ENCODE measurements at regions not wholly inside any gene's neighbourhood (a gene's known extent, or its start where the extent isn't known, plus 50 kb on each side); places are given as distances from the start of the nearest gene placed in this dataset.

DNA sequence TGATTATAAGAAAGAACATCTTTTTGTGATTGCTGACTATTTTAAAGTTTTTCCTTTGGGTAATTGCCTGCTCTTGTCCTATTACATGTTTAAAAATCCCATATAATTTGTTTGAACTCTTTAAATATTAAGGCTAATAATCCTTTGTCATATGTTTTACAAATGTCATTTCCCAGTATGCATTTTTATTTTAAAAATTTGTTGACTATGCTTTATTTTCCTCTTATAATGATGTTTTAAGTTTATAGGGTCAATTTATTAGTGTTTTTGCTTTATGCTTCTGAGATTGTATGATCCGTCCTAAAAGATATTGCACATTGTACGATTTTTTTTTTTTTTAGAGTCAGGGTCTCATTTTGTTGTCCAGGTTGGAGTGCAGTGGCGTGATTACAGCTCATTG, 297.2 kb downstream of the RNF144B start:
- FAIRE-seq (no peak), DNase-seq (ENCODE audit: low read depth, low spot score) (no peak), ATAC-seq (no peak)
- intact Hi-C loops (cut with micrococcal nuclease; ENCODE audit: unreplicated experiment), result no loop called here
- SMC1A ChIA-PET (ENCODE audit: uncharacterized antibody, unreplicated experiment), result no interaction called here
- Histone ChIP-seq H3K4me1 (ENCODE audit: control insufficient read depth, insufficient read depth, low read length) (no peaks in the 10 kb centered on the region), H3K27ac (ENCODE audit: control insufficient read depth, insufficient read depth) (no peak overlapping the region), H3K79me2 (ENCODE audit: control insufficient read depth, insufficient read depth, low read length) (no peaks in the 10 kb centered on the region), H3K36me3 (ENCODE audit: control insufficient read depth in 2 of 2, insufficient read depth in 2 of 2, low read length in 1 of 2) (no peaks in the 10 kb centered on the region), H2AFZ (ENCODE audit: control insufficient read depth, low read depth, low read length) (no peak overlapping the region), H3K4me3 (no peak overlapping the region), H3K27me3 (replicated peaks in 1 of 2; ENCODE audit: control insufficient read depth in 2 of 2, insufficient read depth in 2 of 2, low read length in 1 of 2) (no peaks in the 10 kb centered on the region), H3K4me2 (ENCODE audit: control insufficient read depth, insufficient read depth) (no peak overlapping the region), H4K20me1 (ENCODE audit: control insufficient read depth, insufficient read depth) (no peaks in the 10 kb centered on the region), H3K9ac (ENCODE audit: control insufficient read depth, insufficient read depth, low read length) (no peak overlapping the region), H3K9me3 (replicated peaks; ENCODE audit: control insufficient read depth, insufficient read depth, low read length) (no peaks in the 10 kb centered on the region)
- no TSS peak for BruUV-seq (replicated peaks)
- CTCF ChIA-PET, result no interaction called here
- RAD21 ChIA-PET (ENCODE audit: unreplicated experiment), result no interaction called here
- POLR2A ChIA-PET, result no interaction called here
- in situ Hi-C loops (cut with MboI), result no loop called here
- no peak for TF ChIP-seq KLF5 (IDR thresholded peaks at IDR 0.05; ENCODE audit: partially characterized antibody)
- TF ChIP-seq NR2F1 (conservative IDR thresholded peaks at IDR 0.05), result no peak
- 30% methylated on average over 3 of the region's 3 CpGs for WGBS (ENCODE audit: insufficient coverage, insufficient replicate concordance, low lambda C conversion rate, missing lambda C conversion rate)

DNA sequence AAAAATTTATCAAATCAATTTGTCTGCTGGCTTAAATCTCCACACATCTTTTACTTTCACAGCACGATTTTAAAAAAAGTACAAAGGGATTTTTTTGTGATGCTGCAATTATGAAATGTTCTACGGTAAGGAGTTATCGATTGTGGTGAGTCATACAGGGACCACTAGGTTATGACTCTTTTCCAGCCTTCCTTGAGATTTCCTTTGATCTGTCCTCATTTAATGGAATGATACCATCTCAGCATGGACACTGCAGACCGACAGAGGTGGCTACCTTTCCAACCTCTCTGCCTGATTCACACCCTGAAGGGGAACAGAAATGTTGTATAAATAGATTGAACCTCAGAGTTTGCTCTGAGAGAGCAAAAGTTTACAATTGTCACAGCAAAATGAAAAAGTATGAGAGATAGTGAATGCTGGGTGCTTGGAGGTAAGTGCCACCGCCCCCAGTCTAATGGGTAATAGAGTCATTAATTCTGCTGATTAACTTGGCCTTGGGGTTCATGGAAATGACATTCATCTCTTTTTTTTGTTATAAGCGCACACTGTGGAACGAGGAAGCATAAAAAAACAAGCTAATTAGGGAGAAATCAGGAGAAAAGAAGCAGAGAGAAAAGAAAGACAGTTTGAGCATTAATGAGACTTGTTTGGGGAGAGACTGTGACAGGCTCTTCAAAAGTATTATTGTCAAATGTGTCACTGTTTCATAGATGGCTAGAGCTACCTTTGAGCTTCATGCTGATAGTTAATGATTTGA, 306.0 kb downstream of the RNF144B start:
- no peaks in the 10 kb centered on the region for H3K4me1 ChIP-seq (ENCODE audit: control insufficient read depth, insufficient read depth, low read length)
- H3K9me3 ChIP-seq (replicated peaks; ENCODE audit: control insufficient read depth, insufficient read depth, low read length), result no peaks in the 10 kb centered on the region
- no peaks in the 10 kb centered on the region for H3K79me2 ChIP-seq (ENCODE audit: control insufficient read depth, insufficient read depth, low read length)
- WGBS (ENCODE audit: insufficient coverage, insufficient replicate concordance, low lambda C conversion rate, missing lambda C conversion rate), result 30% methylated on average over 7 of the region's 7 CpGs
- H2AFZ ChIP-seq (ENCODE audit: control insufficient read depth, low read depth, low read length), result no peak overlapping the region
- SMC1A ChIA-PET (ENCODE audit: uncharacterized antibody, unreplicated experiment), result no interaction called here
- no peak for DNase-seq (ENCODE audit: low read depth, low spot score)
- no peak overlapping the region for H3K27ac ChIP-seq (ENCODE audit: control insufficient read depth, insufficient read depth)
- POLR2A ChIA-PET, result no interaction called here
- H3K36me3 ChIP-seq (ENCODE audit: control insufficient read depth in 2 of 2, insufficient read depth in 2 of 2, low read length in 1 of 2), result no peaks in the 10 kb centered on the region
- RAD21 ChIA-PET (ENCODE audit: unreplicated experiment), result no interaction called here
- BruUV-seq (replicated peaks), result no TSS peak
- no peak for FAIRE-seq
- in situ Hi-C loops (cut with MboI) (no loop called here), intact Hi-C loops (cut with micrococcal nuclease; ENCODE audit: unreplicated experiment) (no loop called here)
- CTCF ChIA-PET, result no interaction called here
- H4K20me1 ChIP-seq (ENCODE audit: control insufficient read depth, insufficient read depth), result no peaks in the 10 kb centered on the region
- H3K9ac ChIP-seq (ENCODE audit: control insufficient read depth, insufficient read depth, low read length), result no peak overlapping the region
- H3K4me3 ChIP-seq, result no peak overlapping the region
- TF ChIP-seq MYC (IDR thresholded peaks at IDR 0.05; ENCODE audit: insufficient read depth, insufficient read length, insufficient replicate concordance, low read length, severe bottlenecking), result no peak
- no peak for TF ChIP-seq ATF7 (IDR thresholded peaks at IDR 0.05; ENCODE audit: low read depth)
- TF ChIP-seq NFXL1 (IDR thresholded peaks at IDR 0.05; ENCODE audit: borderline replicate concordance), result no peak
- TF ChIP-seq, protein P1, sequence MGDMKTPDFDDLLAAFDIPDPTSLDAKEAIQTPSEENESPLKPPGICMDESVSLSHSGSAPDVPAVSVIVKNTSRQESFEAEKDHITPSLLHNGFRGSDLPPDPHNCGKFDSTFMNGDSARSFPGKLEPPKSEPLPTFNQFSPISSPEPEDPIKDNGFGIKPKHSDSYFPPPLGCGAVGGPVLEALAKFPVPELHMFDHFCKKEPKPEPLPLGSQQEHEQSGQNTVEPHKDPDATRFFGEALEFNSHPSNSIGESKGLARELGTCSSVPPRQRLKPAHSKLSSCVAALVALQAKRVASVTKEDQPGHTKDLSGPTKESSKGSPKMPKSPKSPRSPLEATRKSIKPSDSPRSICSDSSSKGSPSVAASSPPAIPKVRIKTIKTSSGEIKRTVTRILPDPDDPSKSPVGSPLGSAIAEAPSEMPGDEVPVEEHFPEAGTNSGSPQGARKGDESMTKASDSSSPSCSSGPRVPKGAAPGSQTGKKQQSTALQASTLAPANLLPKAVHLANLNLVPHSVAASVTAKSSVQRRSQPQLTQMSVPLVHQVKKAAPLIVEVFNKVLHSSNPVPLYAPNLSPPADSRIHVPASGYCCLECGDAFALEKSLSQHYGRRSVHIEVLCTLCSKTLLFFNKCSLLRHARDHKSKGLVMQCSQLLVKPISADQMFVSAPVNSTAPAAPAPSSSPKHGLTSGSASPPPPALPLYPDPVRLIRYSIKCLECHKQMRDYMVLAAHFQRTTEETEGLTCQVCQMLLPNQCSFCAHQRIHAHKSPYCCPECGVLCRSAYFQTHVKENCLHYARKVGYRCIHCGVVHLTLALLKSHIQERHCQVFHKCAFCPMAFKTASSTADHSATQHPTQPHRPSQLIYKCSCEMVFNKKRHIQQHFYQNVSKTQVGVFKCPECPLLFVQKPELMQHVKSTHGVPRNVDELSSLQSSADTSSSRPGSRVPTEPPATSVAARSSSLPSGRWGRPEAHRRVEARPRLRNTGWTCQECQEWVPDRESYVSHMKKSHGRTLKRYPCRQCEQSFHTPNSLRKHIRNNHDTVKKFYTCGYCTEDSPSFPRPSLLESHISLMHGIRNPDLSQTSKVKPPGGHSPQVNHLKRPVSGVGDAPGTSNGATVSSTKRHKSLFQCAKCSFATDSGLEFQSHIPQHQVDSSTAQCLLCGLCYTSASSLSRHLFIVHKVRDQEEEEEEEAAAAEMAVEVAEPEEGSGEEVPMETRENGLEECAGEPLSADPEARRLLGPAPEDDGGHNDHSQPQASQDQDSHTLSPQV (IDR thresholded peaks at IDR 0.05), result no peak
- no peak for TF ChIP-seq ZNF622 (IDR thresholded peaks at IDR 0.05)
- TF ChIP-seq SIX5 (IDR thresholded peaks at IDR 0.05; ENCODE audit: low read depth, low read length, severe bottlenecking), result no peak
- no peak for TF ChIP-seq FOXM1 (IDR thresholded peaks at IDR 0.05; ENCODE audit: low read depth, low read length)
- no peak for TF ChIP-seq ZZZ3 (IDR thresholded peaks at IDR 0.05; ENCODE audit: control insufficient read depth, insufficient read length, low read depth)
- no peaks in the 10 kb centered on the region for H3K27me3 ChIP-seq (replicated peaks in 1 of 2; ENCODE audit: control insufficient read depth in 2 of 2, insufficient read depth in 2 of 2, low read length in 1 of 2)
- no peak for ATAC-seq
- H3K4me2 ChIP-seq (ENCODE audit: control insufficient read depth, insufficient read depth), result no peak overlapping the region

Measured in GM12878 (cell line).